GM21723 (cell line): ENCODE measurements at regions not wholly inside any gene's neighbourhood (a gene's known extent, or its start where the extent isn't known, plus 50 kb on each side); places are given as distances from the start of the nearest gene placed in this dataset.

ENCODE experiments used
- ATAC-seq: cut with Tn5 transposase; IDR thresholded peaks from one replicate; pipeline ENCODE4 v1.9.1; 2021; ENCODE audit warnings: mild to moderate bottlenecking, moderate library complexity; ENCODE audit not compliant: unreplicated experiment

GRCh38 chr3:177300039-177300833 lies 103.0 kb upstream of the TBL1XR1 start:
- ATAC-seq: no peak

GRCh38 chr3:177300842-177301241 lies 103.6 kb upstream of the TBL1XR1 start:
- ATAC-seq: no peak

DNA sequence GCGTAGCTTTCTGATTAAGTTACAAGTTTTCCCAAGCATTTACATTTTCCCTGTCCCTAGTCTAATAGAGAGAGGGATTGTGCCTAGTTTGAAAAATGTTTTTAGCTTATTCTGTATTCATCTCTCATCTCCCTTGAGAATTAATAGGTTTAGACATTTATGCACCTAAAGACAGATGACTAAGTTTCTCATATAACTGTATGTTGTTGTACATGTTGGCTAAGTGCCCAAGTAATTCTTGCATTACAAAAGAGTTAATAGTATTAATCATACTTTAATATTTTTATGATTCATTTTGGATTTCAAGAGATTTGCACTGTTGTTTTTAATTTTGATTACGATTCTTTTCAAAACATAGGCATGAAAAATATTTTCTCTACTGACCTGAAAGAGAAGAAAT lies 109.0 kb upstream of the TBL1XR1 start:
- ATAC-seq: no peak

DNA sequence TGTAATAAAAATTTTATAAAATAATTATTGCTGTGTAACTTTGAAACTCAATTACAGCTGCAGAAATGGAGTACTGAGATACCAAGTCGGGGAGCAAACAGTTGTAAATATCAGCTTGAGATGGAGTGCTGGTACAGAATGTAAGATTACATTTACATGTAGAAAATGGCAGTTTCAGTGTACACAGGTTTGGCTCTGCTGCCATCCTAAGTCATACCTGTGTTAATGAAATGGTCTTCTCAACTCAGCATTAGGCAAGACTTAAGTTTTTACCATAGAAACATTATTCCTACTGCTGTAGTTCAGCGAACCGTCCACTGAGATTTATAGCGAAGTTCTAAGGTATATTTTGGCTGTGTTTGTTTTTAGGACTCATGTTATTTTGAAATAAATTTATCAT lies 110.1 kb upstream of the TBL1XR1 start:
- no peak for ATAC-seq

- ATAC-seq: no peak
These were observed 110.5 kb upstream of the TBL1XR1 start for GRCh38 chr3:177307826-177308225.

GRCh38 chr3:177308286-177308685 lies 111.0 kb upstream of the TBL1XR1 start:
- no peak for ATAC-seq

GRCh38 chr3:177308911-177309310 lies 111.6 kb upstream of the TBL1XR1 start:
- ATAC-seq: no peak

GRCh38 chr3:177312491-177312890 lies 115.2 kb upstream of the TBL1XR1 start:
- ATAC-seq: no peak

DNA sequence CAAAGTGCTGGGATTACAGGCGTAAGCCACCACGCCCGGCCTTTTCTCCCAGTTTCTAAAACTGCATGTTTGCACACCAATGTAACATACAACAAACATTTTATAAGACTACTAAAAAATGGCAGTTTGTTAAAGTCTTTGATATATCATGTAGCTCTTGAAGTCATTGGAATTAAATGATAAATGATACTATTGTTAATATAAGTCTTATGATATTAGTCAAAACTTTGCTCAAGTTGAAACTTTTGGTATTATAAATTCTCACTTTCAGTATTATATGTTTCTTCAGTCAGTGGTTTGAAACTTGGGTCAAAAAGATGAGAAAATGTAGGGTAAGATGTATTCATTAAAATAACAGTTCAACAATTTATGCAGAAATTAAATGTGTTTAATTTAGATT lies 117.6 kb upstream of the TBL1XR1 start:
- ATAC-seq: peak; percentile 63

DNA sequence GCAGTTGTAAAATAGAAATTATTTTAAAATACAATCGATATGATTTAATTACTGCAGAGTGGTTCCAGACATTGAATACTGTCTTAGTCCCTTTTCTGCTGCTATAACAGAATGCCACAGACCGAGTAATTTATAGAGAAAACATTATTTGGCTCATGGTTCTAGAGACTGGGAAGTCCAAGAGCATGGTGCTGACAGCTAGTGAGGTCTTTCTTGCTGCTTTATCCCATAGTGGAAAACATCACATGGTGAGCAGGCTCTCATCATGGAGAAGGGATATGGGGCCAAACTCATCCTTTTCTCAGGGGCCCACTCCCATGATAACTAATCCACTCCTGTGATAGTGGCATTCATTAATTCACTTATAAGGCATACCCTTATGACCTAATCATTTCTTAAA lies 120.0 kb upstream of the TBL1XR1 start:
- ATAC-seq: no peak

DNA sequence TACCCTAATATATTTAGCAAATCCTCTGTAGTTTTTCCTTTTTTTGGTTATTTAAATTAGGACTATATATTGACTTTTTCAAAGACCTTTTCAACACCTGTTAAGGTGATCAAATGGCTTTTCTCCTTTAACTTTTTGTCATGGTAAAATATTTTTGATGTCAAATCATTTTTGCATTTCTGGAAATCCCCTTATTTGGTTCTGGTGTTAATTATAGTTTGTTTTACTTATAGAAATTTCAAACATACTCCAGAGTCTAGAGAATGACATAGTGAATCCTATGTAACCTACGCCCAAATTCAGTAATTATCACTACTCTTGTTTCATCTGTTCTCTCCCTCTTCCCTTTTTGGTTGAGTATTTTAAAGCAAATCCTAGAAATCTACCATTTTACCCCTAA lies 121.3 kb upstream of the TBL1XR1 start:
- no peak for ATAC-seq

DNA sequence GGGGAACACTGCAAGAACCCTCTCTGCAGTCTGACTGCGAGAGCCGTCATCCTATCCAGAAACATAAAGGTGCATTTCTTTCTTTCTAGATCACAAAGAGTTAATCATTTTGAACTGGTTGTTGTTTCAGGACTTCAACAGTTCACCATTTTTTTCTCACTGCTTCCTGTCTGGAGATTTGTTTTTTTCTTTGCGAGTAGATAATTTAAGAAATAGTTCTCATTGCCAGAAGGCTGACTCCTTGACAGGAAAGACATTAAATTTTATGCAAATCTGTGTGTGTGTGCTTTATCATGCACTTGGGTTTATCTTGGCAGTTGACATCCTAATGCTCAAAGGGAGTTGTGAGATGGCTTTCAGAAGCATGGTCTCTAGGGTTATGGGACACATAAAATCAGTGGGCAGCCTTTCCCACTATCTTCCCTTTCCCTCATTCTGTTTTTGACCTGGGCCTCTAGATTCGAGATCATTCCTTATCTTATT lies 123.5 kb upstream of the TBL1XR1 start:
- no peak for ATAC-seq

- ATAC-seq: no peak
These were observed 124.5 kb upstream of the TBL1XR1 start for GRCh38 chr3:177321819-177322218.

DNA sequence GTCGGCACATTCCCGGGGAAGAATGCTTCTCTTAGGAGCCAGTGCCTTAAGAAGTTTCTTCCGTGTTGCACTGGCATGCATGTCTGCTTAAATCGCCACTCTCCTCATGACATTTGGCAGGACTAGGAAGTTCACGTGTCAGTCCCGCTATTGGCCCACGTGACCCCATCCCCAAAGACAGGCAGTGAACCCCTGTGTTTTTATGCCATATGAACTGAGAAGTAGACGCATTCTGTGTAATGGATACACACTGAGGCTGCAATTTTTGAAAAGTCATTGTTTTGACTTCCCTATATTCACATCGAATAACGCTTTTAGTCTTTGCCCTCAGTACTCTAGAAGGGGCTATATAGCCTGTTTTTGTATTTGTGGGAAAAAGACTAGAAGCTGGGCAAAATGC lies 125.6 kb upstream of the TBL1XR1 start:
- no peak for ATAC-seq

GRCh38 chr3:177329854-177330253 lies 132.6 kb upstream of the TBL1XR1 start:
- no peak for ATAC-seq

- ATAC-seq: no peak
These were observed 133.5 kb upstream of the TBL1XR1 start for GRCh38 chr3:177330779-177331178.

- no peak for ATAC-seq
These were observed 134.0 kb upstream of the TBL1XR1 start for GRCh38 chr3:177331203-177331835.

GRCh38 chr3:177332955-177333354 lies 135.7 kb upstream of the TBL1XR1 start:
- ATAC-seq: no peak

GRCh38 chr3:177333533-177334520 lies 136.5 kb upstream of the TBL1XR1 start:
- no peak for ATAC-seq

GRCh38 chr3:177334803-177335202 lies 137.5 kb upstream of the TBL1XR1 start:
- ATAC-seq: no peak

DNA sequence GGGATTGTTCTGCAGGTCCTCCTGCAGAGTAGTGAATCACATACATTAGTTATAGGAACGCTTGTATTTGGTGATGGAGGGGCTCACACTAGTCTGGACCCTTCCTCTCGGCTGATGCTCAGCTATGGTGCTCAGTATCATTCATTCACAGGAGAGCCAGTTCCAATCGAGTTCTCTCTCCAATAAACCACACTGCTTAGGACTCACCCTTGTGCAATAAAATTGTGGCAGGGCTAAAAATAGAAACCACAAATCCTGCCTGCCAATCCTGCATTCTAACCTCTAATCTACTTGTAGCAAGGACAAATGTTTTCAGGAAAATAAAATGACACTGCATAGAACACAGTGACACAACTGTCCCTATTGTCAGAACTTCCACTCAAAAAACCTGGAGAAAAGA lies 138.4 kb upstream of the TBL1XR1 start:
- ATAC-seq: no peak
